GM06990 (cell line): ENCODE measurements at regions not wholly inside any gene's neighbourhood (a gene's known extent, or its start where the extent isn't known, plus 50 kb on each side); places are given as distances from the start of the nearest gene placed in this dataset.

Source experiments
- DNase-seq: peaks from one replicate; pipeline ENCODE4 v3.0.0-alpha.2; 2011; ENCODE audit not compliant: insufficient read length; ENCODE audit errors: extremely low read depth
- H3K27me3 ChIP-seq: replicated peaks from 2 replicates; pipeline ENCODE4 v1.6.0; 2011; ENCODE audit warnings: low read length; ENCODE audit not compliant: control insufficient read depth, insufficient read depth
- H3K36me3 ChIP-seq: 2 replicates; pipeline ENCODE4 v1.5.1; 2011; ENCODE audit warnings: low read length; ENCODE audit not compliant: control insufficient read depth, insufficient read depth
- H3K4me3 ChIP-seq: replicated peaks from 2 replicates; pipeline ENCODE4 v1.5.1; 2011; ENCODE audit warnings: low read depth, mild to moderate bottlenecking, control low read depth, low read length
- CTCF ChIP-seq: IDR thresholded peaks from 2 replicates; pipeline ENCODE4 v1.5.1; 2011; ENCODE audit warnings: low read length, control low read depth, mild to moderate bottlenecking, inconsistent platforms; ENCODE audit not compliant: insufficient read depth, poor library complexity, severe bottlenecking

GRCh38 chr21:25494804-25495203, 112.5 kb downstream of the MRPL39 start:
- no peak overlapping the region for H3K4me3 ChIP-seq
- no peak for TF ChIP-seq CTCF
- H3K36me3 ChIP-seq: no peaks in the 10 kb centered on the region

GRCh38 chr21:25493722-25494121, 113.6 kb downstream of the MRPL39 start:
- DNase-seq: no peak
- Histone ChIP-seq H3K4me3 (no peak overlapping the region), H3K27me3 (no peaks in the 10 kb centered on the region), H3K36me3 (no peaks in the 10 kb centered on the region)
- no peak for TF ChIP-seq CTCF

More at GRCh38 chr21:25494804-25495203, 112.5 kb downstream of the MRPL39 start:
- DNase-seq: no peak
- no peaks in the 10 kb centered on the region for H3K27me3 ChIP-seq

DNA sequence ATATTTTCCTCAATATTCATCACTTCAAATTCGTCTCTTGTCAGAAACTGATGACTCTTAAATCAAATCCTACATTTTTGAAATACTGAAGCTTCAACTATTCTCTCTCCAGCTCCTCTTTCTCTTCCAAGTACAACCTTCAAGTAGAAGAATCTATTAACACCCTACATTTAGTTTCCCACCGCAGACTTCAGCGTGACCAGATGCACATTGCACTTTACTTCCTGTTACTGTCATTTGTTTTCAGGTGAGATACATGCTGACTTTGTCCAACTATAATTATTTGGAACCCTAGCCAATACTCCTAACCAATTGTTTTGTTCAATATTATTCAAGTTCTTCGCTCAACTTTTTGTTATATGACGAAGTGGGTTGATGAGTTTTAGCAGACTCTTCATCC, 116.0 kb downstream of the MRPL39 start:
- H3K27me3 ChIP-seq: no peaks in the 10 kb centered on the region
- H3K4me3 ChIP-seq: no peak overlapping the region
- no peak for DNase-seq
- TF ChIP-seq CTCF: no peak
- H3K36me3 ChIP-seq: no peaks in the 10 kb centered on the region

DNA sequence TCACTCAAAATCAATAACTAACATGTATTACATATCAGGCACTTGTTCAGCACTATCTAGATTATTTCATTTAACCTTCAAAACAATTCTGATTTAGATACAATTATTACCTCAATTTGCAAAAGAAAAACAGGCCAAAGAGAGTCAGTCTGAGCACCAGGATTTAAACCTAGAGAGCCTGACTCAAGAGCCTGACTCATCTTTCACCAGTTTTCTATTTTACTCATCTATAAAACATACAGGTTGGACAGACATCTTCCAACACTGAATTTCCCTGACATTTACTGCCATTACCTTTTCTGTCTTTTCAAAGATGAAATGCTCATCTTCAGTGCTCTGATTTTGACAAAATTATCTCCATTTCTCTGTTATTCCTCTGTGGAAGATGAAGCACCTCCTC, 116.5 kb downstream of the MRPL39 start:
- no peak overlapping the region for H3K4me3 ChIP-seq

GRCh38 chr21:25489673-25490072, 117.6 kb downstream of the MRPL39 start:
- no peaks in the 10 kb centered on the region for H3K36me3 ChIP-seq
- no peak for DNase-seq
- TF ChIP-seq CTCF: no peak
- no peaks in the 10 kb centered on the region for H3K27me3 ChIP-seq
- no peak overlapping the region for H3K4me3 ChIP-seq

More for the DNA sequence above, 116.5 kb downstream of the MRPL39 start:
- Histone ChIP-seq H3K36me3 (no peaks in the 10 kb centered on the region), H3K27me3 (no peaks in the 10 kb centered on the region)
- DNase-seq: no peak
- TF ChIP-seq CTCF: no peak

GRCh38 chr21:25487046-25487594, 120.2 kb downstream of the MRPL39 start:
- Histone ChIP-seq H3K36me3 (no peaks in the 10 kb centered on the region), H3K27me3 (no peaks in the 10 kb centered on the region), H3K4me3 (no peak overlapping the region; the same call in 1 of the 2 replicates)
- no peak for TF ChIP-seq CTCF
- peak; percentile 81 for DNase-seq
